ENCODE measurements at regions not wholly inside any gene's neighbourhood (a gene's known extent, or its start where the extent isn't known, plus 50 kb on each side); places are given as distances from the start of the nearest gene placed in this dataset.

GRCh38 chr2:221336967-221337366 is 235.1 kb downstream of the EPHA4 start:
- no peak overlapping the region for H3K27ac Mint-ChIP-seq (ENCODE audit: unreplicated experiment)
- peaks cover 2% of the 10 kb centered on the region for H3K27me3 Mint-ChIP-seq (ENCODE audit: unreplicated experiment)
- DNase-seq, result no peak
- no peaks in the 10 kb centered on the region for H3K9me3 Mint-ChIP-seq (ENCODE audit: unreplicated experiment)
- H3K36me3 Mint-ChIP-seq (ENCODE audit: unreplicated experiment), result no peaks in the 10 kb centered on the region
- H3K4me1 Mint-ChIP-seq (ENCODE audit: low read depth, unreplicated experiment), result no peaks in the 10 kb centered on the region
- no peak for TF ChIP-seq CTCF (IDR thresholded peaks at IDR 0.05; ENCODE audit: partially characterized antibody, unreplicated experiment)
- no peak overlapping the region for H3K4me3 Mint-ChIP-seq (ENCODE audit: unreplicated experiment)

- no peaks in the 10 kb centered on the region for H3K4me1 Mint-ChIP-seq (ENCODE audit: low read depth, unreplicated experiment)
- H3K27me3 Mint-ChIP-seq (ENCODE audit: unreplicated experiment), result peaks cover 2% of the 10 kb centered on the region
- no peak overlapping the region for H3K27ac Mint-ChIP-seq (ENCODE audit: unreplicated experiment)
- no peak for TF ChIP-seq CTCF (IDR thresholded peaks at IDR 0.05; ENCODE audit: partially characterized antibody, unreplicated experiment)
- no peak overlapping the region for H3K4me3 Mint-ChIP-seq (ENCODE audit: unreplicated experiment)
- no peaks in the 10 kb centered on the region for H3K9me3 Mint-ChIP-seq (ENCODE audit: unreplicated experiment)
- DNase-seq, result no peak
- H3K36me3 Mint-ChIP-seq (ENCODE audit: unreplicated experiment), result no peaks in the 10 kb centered on the region
Measured at GRCh38 chr2:221337957-221338685, 234.0 kb downstream of the EPHA4 start.

- no peak overlapping the region for H3K4me3 Mint-ChIP-seq (ENCODE audit: unreplicated experiment)
- no peak overlapping the region for H3K27ac Mint-ChIP-seq (ENCODE audit: unreplicated experiment)
- no peaks in the 10 kb centered on the region for H3K4me1 Mint-ChIP-seq (ENCODE audit: low read depth, unreplicated experiment)
- no peaks in the 10 kb centered on the region for H3K9me3 Mint-ChIP-seq (ENCODE audit: unreplicated experiment)
- H3K27me3 Mint-ChIP-seq (ENCODE audit: unreplicated experiment), result peaks cover 2% of the 10 kb centered on the region
- DNase-seq, result no peak
- no peak for TF ChIP-seq CTCF (IDR thresholded peaks at IDR 0.05; ENCODE audit: partially characterized antibody, unreplicated experiment)
- no peaks in the 10 kb centered on the region for H3K36me3 Mint-ChIP-seq (ENCODE audit: unreplicated experiment)
Measured at GRCh38 chr2:221342388-221342787, 229.7 kb downstream of the EPHA4 start.

- Mint-ChIP-seq H3K4me3 (ENCODE audit: unreplicated experiment) (no peak overlapping the region), H3K9me3 (ENCODE audit: unreplicated experiment) (no peaks in the 10 kb centered on the region), H3K4me1 (ENCODE audit: low read depth, unreplicated experiment) (no peaks in the 10 kb centered on the region), H3K27ac (ENCODE audit: unreplicated experiment) (no peak overlapping the region), H3K36me3 (ENCODE audit: unreplicated experiment) (no peaks in the 10 kb centered on the region), H3K27me3 (ENCODE audit: unreplicated experiment) (peaks cover 2% of the 10 kb centered on the region)
- no peak for TF ChIP-seq CTCF (IDR thresholded peaks at IDR 0.05; ENCODE audit: partially characterized antibody, unreplicated experiment)
- DNase-seq, result no peak
Measured at GRCh38 chr2:221343524-221343923, 228.6 kb downstream of the EPHA4 start.

GRCh38 chr2:221345516-221345915 is 226.6 kb downstream of the EPHA4 start:
- no peak for TF ChIP-seq CTCF (IDR thresholded peaks at IDR 0.05; ENCODE audit: partially characterized antibody, unreplicated experiment)

More at GRCh38 chr2:221345516-221345915, 226.6 kb downstream of the EPHA4 start:
- Mint-ChIP-seq H3K27me3 (ENCODE audit: unreplicated experiment) (no peaks in the 10 kb centered on the region), H3K4me3 (ENCODE audit: unreplicated experiment) (no peak overlapping the region), H3K36me3 (ENCODE audit: unreplicated experiment) (no peaks in the 10 kb centered on the region), H3K27ac (ENCODE audit: unreplicated experiment) (no peak overlapping the region), H3K4me1 (ENCODE audit: low read depth, unreplicated experiment) (no peaks in the 10 kb centered on the region), H3K9me3 (ENCODE audit: unreplicated experiment) (no peaks in the 10 kb centered on the region)
- DNase-seq, result no peak
